ENCODE measurements at regions not wholly inside any gene's neighbourhood (a gene's known extent, or its start where the extent isn't known, plus 50 kb on each side); places are given as distances from the start of the nearest gene placed in this dataset.

- peaks cover 28% of the 10 kb centered on the region for H3K9me3 Mint-ChIP-seq
- Histone ChIP-seq H3K27me3 (no peaks in the 10 kb centered on the region), H2AFZ (replicated peaks) (no peak overlapping the region), H3F3A (ENCODE audit: low read depth) (no peaks in the 10 kb centered on the region), H3K36me3 (no peaks in the 10 kb centered on the region), H3K9me3 (ENCODE audit: low read depth) (no peaks in the 10 kb centered on the region), H3K9ac (no peak overlapping the region), H3K4me3 (no peak overlapping the region), H3K4me1 (peaks cover 4% of the 10 kb centered on the region), H3K27ac (no peak overlapping the region), H4K20me1 (ENCODE audit: low read depth) (no peaks in the 10 kb centered on the region), H3K79me2 (ENCODE audit: low read depth) (no peaks in the 10 kb centered on the region), H3K4me2 (no peak overlapping the region)
- H3K4me1 Mint-ChIP-seq: peaks cover 15% of the 10 kb centered on the region
- no peak for TF ChIP-seq EZH2phosphoT487 (IDR thresholded peaks at IDR 0.05)
- TF ChIP-seq, protein P1, sequence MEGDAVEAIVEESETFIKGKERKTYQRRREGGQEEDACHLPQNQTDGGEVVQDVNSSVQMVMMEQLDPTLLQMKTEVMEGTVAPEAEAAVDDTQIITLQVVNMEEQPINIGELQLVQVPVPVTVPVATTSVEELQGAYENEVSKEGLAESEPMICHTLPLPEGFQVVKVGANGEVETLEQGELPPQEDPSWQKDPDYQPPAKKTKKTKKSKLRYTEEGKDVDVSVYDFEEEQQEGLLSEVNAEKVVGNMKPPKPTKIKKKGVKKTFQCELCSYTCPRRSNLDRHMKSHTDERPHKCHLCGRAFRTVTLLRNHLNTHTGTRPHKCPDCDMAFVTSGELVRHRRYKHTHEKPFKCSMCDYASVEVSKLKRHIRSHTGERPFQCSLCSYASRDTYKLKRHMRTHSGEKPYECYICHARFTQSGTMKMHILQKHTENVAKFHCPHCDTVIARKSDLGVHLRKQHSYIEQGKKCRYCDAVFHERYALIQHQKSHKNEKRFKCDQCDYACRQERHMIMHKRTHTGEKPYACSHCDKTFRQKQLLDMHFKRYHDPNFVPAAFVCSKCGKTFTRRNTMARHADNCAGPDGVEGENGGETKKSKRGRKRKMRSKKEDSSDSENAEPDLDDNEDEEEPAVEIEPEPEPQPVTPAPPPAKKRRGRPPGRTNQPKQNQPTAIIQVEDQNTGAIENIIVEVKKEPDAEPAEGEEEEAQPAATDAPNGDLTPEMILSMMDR (IDR thresholded peaks at IDR 0.05): no peak
- no peak for TF ChIP-seq EZH2 (IDR thresholded peaks at IDR 0.05)
- DNase-seq (ENCODE audit: low spot score): no peak
- peaks cover 3% of the 10 kb centered on the region for H3K27me3 Mint-ChIP-seq (ENCODE audit: insufficient read depth, low read depth)
- H3K4me3 Mint-ChIP-seq: no peak overlapping the region
- no peaks in the 10 kb centered on the region for H3K36me3 Mint-ChIP-seq
- no peak overlapping the region for H3K27ac Mint-ChIP-seq
These were observed 133.9 kb downstream of the B3GNT2 start for GRCh38 chr2:62329797-62330196.

GRCh38 chr2:62326735-62327134, 130.8 kb downstream of the B3GNT2 start:
- no peaks in the 10 kb centered on the region for H3K36me3 ChIP-seq
- H3K27ac Mint-ChIP-seq: no peak overlapping the region
- no peak overlapping the region for H3K27ac ChIP-seq
- no peaks in the 10 kb centered on the region for H3K79me2 ChIP-seq (ENCODE audit: low read depth)
- peaks cover 32% of the 10 kb centered on the region for H3K9me3 Mint-ChIP-seq
- no peak overlapping the region for H2AFZ ChIP-seq (replicated peaks)
- DNase-seq (ENCODE audit: low spot score): no peak
- H3K4me2 ChIP-seq: no peak overlapping the region
- no peak overlapping the region for H3K9ac ChIP-seq
- peaks cover 8% of the 10 kb centered on the region for H3K27me3 Mint-ChIP-seq (ENCODE audit: insufficient read depth, low read depth)
- H3K36me3 Mint-ChIP-seq: no peaks in the 10 kb centered on the region
- peaks cover under 1% of the 10 kb centered on the region for H3K4me1 ChIP-seq
- no peaks in the 10 kb centered on the region for H3K9me3 ChIP-seq (ENCODE audit: low read depth)
- H4K20me1 ChIP-seq (ENCODE audit: low read depth): no peaks in the 10 kb centered on the region
- peaks cover 23% of the 10 kb centered on the region for H3K4me1 Mint-ChIP-seq
- H3K4me3 ChIP-seq: no peak overlapping the region
- TF ChIP-seq, protein P1 (IDR thresholded peaks at IDR 0.05): no peak
- TF ChIP-seq EZH2phosphoT487 (IDR thresholded peaks at IDR 0.05) (no peak), EZH2 (IDR thresholded peaks at IDR 0.05) (no peak)
- H3K27me3 ChIP-seq: no peaks in the 10 kb centered on the region
- no peak overlapping the region for H3K4me3 Mint-ChIP-seq
- no peaks in the 10 kb centered on the region for H3F3A ChIP-seq (ENCODE audit: low read depth)

DNA sequence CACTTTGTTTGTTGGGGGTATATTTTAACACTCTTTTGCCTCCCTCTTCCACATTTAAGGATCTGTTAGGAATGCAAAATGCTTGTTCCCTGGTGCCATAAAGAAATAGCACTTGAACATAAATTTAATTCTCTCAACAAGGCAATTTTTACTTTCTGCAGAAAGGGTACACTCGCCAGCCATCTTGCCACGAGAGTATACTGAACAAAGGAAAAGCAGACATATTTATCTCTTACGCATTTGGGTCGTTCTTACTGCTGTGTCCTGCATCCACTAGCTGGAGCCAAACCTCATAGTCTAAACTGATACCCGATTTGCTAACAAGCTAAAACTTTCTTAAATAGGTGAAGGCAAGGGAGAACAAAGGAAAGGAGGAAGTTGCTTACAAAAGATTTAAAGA, 129.5 kb downstream of the B3GNT2 start:
- Mint-ChIP-seq H3K27me3 (ENCODE audit: insufficient read depth, low read depth) (peaks cover 8% of the 10 kb centered on the region), H3K4me1 (peaks cover 32% of the 10 kb centered on the region), H3K4me3 (no peak overlapping the region), H3K27ac (no peak overlapping the region), H3K36me3 (no peaks in the 10 kb centered on the region), H3K9me3 (peaks cover 31% of the 10 kb centered on the region)
- Histone ChIP-seq H3F3A (ENCODE audit: low read depth) (peaks cover 13% of the 10 kb centered on the region), H2AFZ (replicated peaks) (no peak overlapping the region), H3K9ac (no peak overlapping the region), H3K36me3 (no peaks in the 10 kb centered on the region), H3K27ac (no peak overlapping the region), H3K4me2 (no peak overlapping the region), H4K20me1 (ENCODE audit: low read depth) (no peaks in the 10 kb centered on the region), H3K9me3 (ENCODE audit: low read depth) (no peaks in the 10 kb centered on the region), H3K4me3 (no peak overlapping the region), H3K79me2 (ENCODE audit: low read depth) (no peaks in the 10 kb centered on the region), H3K27me3 (no peaks in the 10 kb centered on the region), H3K4me1 (peaks cover 14% of the 10 kb centered on the region)
- TF ChIP-seq EZH2phosphoT487 (IDR thresholded peaks at IDR 0.05) (no peak), EZH2 (IDR thresholded peaks at IDR 0.05) (no peak)
- TF ChIP-seq, protein P1 (IDR thresholded peaks at IDR 0.05): no peak
- no peak for DNase-seq (ENCODE audit: low spot score)
